B cell (primary cell): ENCODE measurements at regions not wholly inside any gene's neighbourhood (a gene's known extent, or its start where the extent isn't known, plus 50 kb on each side); places are given as distances from the start of the nearest gene placed in this dataset.

Experiments
- CTCF ChIP-seq: fragments of 200-600 bp; IDR thresholded peaks from one replicate; pipeline ENCODE4 v1.8.0; 2022; ENCODE audit warnings: antibody characterized with exemption, mild to moderate bottlenecking
- EZH2 ChIP-seq: IDR thresholded peaks from 2 replicates; pipeline ENCODE4 v1.6.1; 2012; ENCODE audit warnings: borderline replicate concordance, low read depth, mild to moderate bottlenecking, moderate library complexity, low read length; ENCODE audit not compliant: insufficient read depth, poor library complexity, severe bottlenecking

GRCh38 chr11:70882716-70883085 lies 369.7 kb downstream of the SHANK2 start:
- TF ChIP-seq CTCF, result no peak
- TF ChIP-seq EZH2, result no peak
